LNCaP clone FGC (cell line): ENCODE measurements at regions not wholly inside any gene's neighbourhood (a gene's known extent, or its start where the extent isn't known, plus 50 kb on each side); places are given as distances from the start of the nearest gene placed in this dataset.

Experiments used
- DNase-seq: peaks from one replicate; pipeline ENCODE4 v3.0.0-alpha.2; 2011; ENCODE audit warnings: low read depth
- H3K4me3 ChIP-seq: 2 replicates; pipeline ENCODE4 v1.5.1; 2011; ENCODE audit warnings: mild to moderate bottlenecking, low read depth, low read length, control low read depth
- CTCF ChIP-seq: IDR thresholded peaks from 2 replicates; pipeline ENCODE4 v1.5.1; 2012; ENCODE audit warnings: mild to moderate bottlenecking; ENCODE audit not compliant: control insufficient read depth, insufficient read depth; ENCODE audit errors: extremely low read depth

DNA sequence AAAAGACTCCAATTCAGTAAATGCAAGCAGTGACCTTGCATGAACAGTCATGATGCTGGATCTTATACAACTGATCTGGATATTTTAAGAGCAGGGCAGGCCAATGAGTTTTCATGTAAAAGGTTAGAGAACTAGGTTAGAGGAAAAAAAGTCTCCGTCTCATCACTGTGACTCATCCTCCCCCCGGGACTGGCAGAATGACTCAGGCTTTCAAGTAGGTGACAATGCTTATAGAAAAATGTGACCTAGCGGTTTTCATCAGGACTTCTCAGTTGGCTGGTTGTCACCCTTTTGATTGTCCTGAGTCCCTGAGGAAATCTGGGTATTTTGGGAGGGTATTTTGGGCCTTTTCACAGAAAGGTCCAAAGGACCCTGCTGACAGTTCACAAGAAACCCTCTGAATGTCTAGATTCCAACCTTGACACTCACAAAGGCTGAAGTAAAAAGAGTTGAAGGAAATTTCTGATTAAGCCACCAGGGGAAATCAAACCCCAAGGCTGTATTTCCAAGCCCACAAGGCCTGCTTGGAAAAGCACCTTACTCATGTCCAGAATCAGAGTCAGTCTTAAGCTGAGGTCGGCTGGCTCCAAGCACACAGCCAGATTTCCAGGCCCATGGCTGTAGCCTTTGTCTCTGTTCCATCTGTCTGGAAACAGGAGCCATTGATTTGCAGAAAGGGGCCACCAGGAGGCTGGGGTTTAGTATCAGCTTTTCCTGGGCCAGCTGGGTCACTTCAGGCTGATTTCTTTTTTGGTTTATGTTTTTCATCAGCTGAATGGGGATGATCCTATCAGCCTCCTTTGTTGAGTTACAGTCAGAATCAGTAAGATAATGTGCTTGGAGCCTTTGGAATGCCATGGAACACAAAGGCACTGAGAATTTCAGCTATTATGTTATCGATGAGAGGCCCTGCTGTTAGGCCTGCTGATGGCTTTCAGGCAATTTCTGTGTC, 226.4 kb upstream of the HABP2 start:
- TF ChIP-seq CTCF = no peak
- no peak overlapping the region for H3K4me3 ChIP-seq
- no peak for DNase-seq

DNA sequence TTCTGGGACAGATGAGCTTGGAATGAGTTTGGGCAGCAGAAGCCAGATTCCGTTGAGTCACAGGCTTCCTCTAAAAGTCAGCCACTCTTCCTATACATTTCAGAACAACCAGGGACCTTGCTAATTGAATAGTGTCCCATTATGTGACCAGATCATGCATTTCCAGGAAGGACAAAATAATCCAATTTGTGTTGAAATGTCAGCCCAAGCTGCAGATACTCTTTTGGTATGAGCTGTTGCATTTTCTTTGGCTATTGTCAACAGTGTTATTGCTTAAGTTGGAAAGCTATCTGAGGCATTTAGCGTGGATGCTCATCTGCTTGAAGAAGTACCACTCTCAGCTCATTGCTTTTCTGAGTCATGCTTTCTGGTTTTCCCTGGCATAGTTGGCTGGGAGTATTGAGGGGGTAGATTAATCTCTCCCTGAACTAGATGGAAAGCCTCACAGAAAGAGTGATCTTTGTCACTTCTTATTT, 223.7 kb upstream of the HABP2 start:
- DNase-seq = no peak
- no peak for TF ChIP-seq CTCF
- no peak overlapping the region for H3K4me3 ChIP-seq

GRCh38 chr10:113331961-113332360, 220.9 kb upstream of the HABP2 start:
- TF ChIP-seq CTCF = no peak
- no peak for DNase-seq
- no peak overlapping the region for H3K4me3 ChIP-seq

- no peak overlapping the region for H3K4me3 ChIP-seq
- no peak for DNase-seq
- 0 out of 2 replicates have a peak, but pooled peaks have one; percentile 13 for TF ChIP-seq CTCF
Observed at GRCh38 chr10:113333313-113333712, 219.5 kb upstream of the HABP2 start.

- TF ChIP-seq CTCF = no peak
- DNase-seq = no peak
Observed at GRCh38 chr10:113335592-113335991, 217.3 kb upstream of the HABP2 start.

GRCh38 chr10:113336549-113337130, 216.2 kb upstream of the HABP2 start:
- no peak for TF ChIP-seq CTCF
- no peak overlapping the region for H3K4me3 ChIP-seq
- DNase-seq = no peak

More at GRCh38 chr10:113335592-113335991, 217.3 kb upstream of the HABP2 start:
- no peak overlapping the region for H3K4me3 ChIP-seq
